22Rv1 (cell line): ENCODE measurements at regions not wholly inside any gene's neighbourhood (a gene's known extent, or its start where the extent isn't known, plus 50 kb on each side); places are given as distances from the start of the nearest gene placed in this dataset.

Experiments
- CTCF ChIP-seq: fragments of 450-650 bp; IDR thresholded peaks from 2 replicates; pipeline ENCODE4 v1.5.1; 2017; ENCODE audit warnings: mild to moderate bottlenecking
- ZFX ChIP-seq: fragments of 450-650 bp; IDR thresholded peaks from 2 replicates; pipeline ENCODE4 v1.6.1; 2017; ENCODE audit warnings: antibody characterized with exemption, borderline replicate concordance

DNA sequence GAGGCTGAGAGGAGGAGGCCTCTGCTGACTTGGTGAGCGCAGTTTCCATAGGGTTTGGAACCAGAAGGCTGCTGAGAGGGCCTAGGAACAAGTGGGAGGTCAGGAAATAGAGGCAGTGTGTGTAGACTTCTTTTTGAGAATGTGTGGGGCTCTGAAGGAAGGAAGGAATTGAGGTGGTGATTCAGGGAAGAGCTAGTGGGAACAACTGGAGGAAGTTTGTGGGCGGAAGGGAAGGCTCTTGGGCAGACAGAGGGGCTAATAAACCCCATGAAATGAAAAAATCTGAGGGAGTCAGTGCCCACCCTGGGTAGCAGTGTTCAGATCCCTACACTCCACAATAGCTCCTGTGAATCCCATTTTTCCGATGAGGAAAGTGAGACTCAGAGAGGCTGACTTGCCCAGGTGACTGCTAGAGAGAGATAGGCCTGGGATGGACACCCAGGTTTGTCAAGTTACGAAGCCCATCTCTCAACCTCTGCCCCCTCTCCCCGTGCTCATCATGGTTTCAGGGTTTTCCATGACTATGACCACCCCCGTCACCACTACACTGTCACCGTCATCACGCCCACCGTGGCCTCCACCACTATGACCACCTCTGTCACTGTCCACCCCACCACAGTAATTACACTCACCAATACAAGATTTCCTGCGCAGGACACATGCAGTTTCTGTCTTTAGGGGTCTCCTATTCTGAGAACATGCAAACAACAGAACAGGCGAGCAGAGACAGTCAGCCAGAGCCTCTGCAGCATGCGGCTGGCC, 106.4 kb downstream of the MRPL14 start:
- TF ChIP-seq CTCF (no peak), ZFX (no peak)
